ENCODE measurements at regions not wholly inside any gene's neighbourhood (a gene's known extent, or its start where the extent isn't known, plus 50 kb on each side); places are given as distances from the start of the nearest gene placed in this dataset.

GRCh38 chrX:94942603-94943002 lies 1268.6 kb downstream of the FAM133A start:
- H3K79me1 ChIP-seq (ENCODE audit: low read depth, low read length), result no peaks in the 10 kb centered on the region
- no peak overlapping the region for H2BK15ac ChIP-seq (ENCODE audit: low read length)
- H3K14ac ChIP-seq (ENCODE audit: insufficient read length), result no peak overlapping the region
- TF ChIP-seq CHD1 (IDR thresholded peaks at IDR 0.05; ENCODE audit: low read depth, low read length), result no peak
- no peak for TF ChIP-seq RAD21 (IDR thresholded peaks at IDR 0.05 in 1 of 2, conservative IDR thresholded peaks at IDR 0.05 in 1 of 2; ENCODE audit: low read depth in 2 of 2, low read length in 2 of 2)
- TF ChIP-seq POLR2A (IDR thresholded peaks at IDR 0.05; ENCODE audit: control extremely low read depth in 1 of 2, low read depth in 2 of 2, low read length in 2 of 2), result no peak
- TF ChIP-seq SP2 (IDR thresholded peaks at IDR 0.05; ENCODE audit: low read length), result no peak
- TF ChIP-seq CTBP2 (IDR thresholded peaks at IDR 0.05; ENCODE audit: borderline replicate concordance, insufficient read depth, insufficient read length, low read length), result no peak
- TF ChIP-seq ZNF274 (IDR thresholded peaks at IDR 0.05; ENCODE audit: borderline replicate concordance, extremely low read depth, low read length), result no peak
- TF ChIP-seq BRCA1 (IDR thresholded peaks at IDR 0.05; ENCODE audit: low read depth, low read length), result no peak
- no peak for TF ChIP-seq ASH2L (IDR thresholded peaks at IDR 0.05; ENCODE audit: low read length)
- TF ChIP-seq KDM1A (IDR thresholded peaks at IDR 0.05; ENCODE audit: borderline replicate concordance, low read length), result no peak
- no peak for TF ChIP-seq TEAD4 (IDR thresholded peaks at IDR 0.05; ENCODE audit: low read depth, low read length)
- TF ChIP-seq POU5F1 (IDR thresholded peaks at IDR 0.05; ENCODE audit: low read depth, low read length), result no peak
- TF ChIP-seq HDAC2 (IDR thresholded peaks at IDR 0.05; ENCODE audit: borderline replicate concordance in 1 of 2, low read depth in 2 of 2, low read length in 2 of 2), result no peak
- TF ChIP-seq NANOG (IDR thresholded peaks at IDR 0.05; ENCODE audit: insufficient read depth, low read depth, low read length, poor library complexity, severe bottlenecking), result no peak
- no peak for TF ChIP-seq RXRA (IDR thresholded peaks at IDR 0.05; ENCODE audit: insufficient read depth, low read depth, low read length)
- no peak for TF ChIP-seq SIN3A (conservative IDR thresholded peaks at IDR 0.05 in 1 of 2, IDR thresholded peaks at IDR 0.05 in 1 of 2; ENCODE audit: low read depth in 1 of 2, low read length in 2 of 2)
- POLR2A ChIA-PET (ENCODE audit: partially characterized antibody), result no interaction called here
- no peak overlapping the region for H3K56ac ChIP-seq (replicated peaks; ENCODE audit: insufficient read length, low read depth, low read length)
- FAIRE-seq (no peak), DNase-seq (ENCODE audit: low read depth in 1 of 2, low spot score in 2 of 2) (no peak)
- no peak overlapping the region for H3K9ac ChIP-seq (replicated peaks in 1 of 4; ENCODE audit: extremely low read depth in 1 of 4, low read depth in 3 of 4, low read length in 3 of 4)
- H2AFZ ChIP-seq (ENCODE audit: low read length), result no peak overlapping the region
- no peak overlapping the region for H4K91ac ChIP-seq (replicated peaks; ENCODE audit: insufficient read length, low read length)
- H3K27ac ChIP-seq (ENCODE audit: low read depth, low read length), result no peak overlapping the region
- no peaks in the 10 kb centered on the region for H4K20me1 ChIP-seq (replicated peaks in 1 of 2; ENCODE audit: control insufficient read depth in 1 of 2, insufficient read depth in 2 of 2, low read length in 2 of 2)
- H2BK12ac ChIP-seq (ENCODE audit: low read depth, low read length), result no peak overlapping the region
- H2BK20ac ChIP-seq (ENCODE audit: low read length), result no peak overlapping the region
- H3K23ac ChIP-seq (ENCODE audit: insufficient read length), result no peak overlapping the region
- H2BK120ac ChIP-seq (replicated peaks; ENCODE audit: low read depth, low read length), result no peak overlapping the region
- no peak overlapping the region for H2AK5ac ChIP-seq (ENCODE audit: low read depth, low read length)
- no peak overlapping the region for H2BK5ac ChIP-seq (ENCODE audit: low read depth, low read length)
- H3K4ac ChIP-seq (replicated peaks; ENCODE audit: insufficient read length, low read depth, low read length), result no peak overlapping the region
- H4K8ac ChIP-seq (ENCODE audit: extremely low read depth, insufficient read depth, low read length), result no peak overlapping the region
- H3K4me3 ChIP-seq (ENCODE audit: extremely low read depth in 1 of 4, insufficient read depth in 2 of 4, low read depth in 3 of 4, low read length in 4 of 4), result no peak overlapping the region
- CTCF ChIA-PET (ENCODE audit: partially characterized antibody), result interaction anchor here (0.5 kb wide), 1 partner anchor 983 kb away, joined by 3 read pairs; no protein-coding TSS in a partner anchor
- no peaks in the 10 kb centered on the region for H3K9me3 ChIP-seq (ENCODE audit: insufficient read depth in 2 of 2, low read depth in 1 of 2, low read length in 1 of 2)
- no peaks in the 10 kb centered on the region for H3K27me3 ChIP-seq (replicated peaks in 1 of 4; ENCODE audit: control insufficient read depth in 3 of 4, extremely low read depth in 1 of 4, insufficient read depth in 3 of 4, low read length in 3 of 4)
- 100% methylated on average over 1 of the region's 2 CpGs; no CpG with 5 or more reads in 1 of the 2 experiments for WGBS, 2 experiments (ENCODE audit: extremely low coverage in 1 of 2, insufficient coverage in 1 of 2, insufficient read length in 1 of 2, insufficient replicate concordance in 2 of 2, low coverage in 1 of 2, low lambda C conversion rate in 2 of 2, missing lambda C conversion rate in 1 of 2)
- no peaks in the 10 kb centered on the region for H3K4me1 ChIP-seq (replicated peaks in 1 of 4; ENCODE audit: control insufficient read depth in 3 of 4, insufficient read depth in 4 of 4, low read length in 3 of 4)
- H3K36me3 ChIP-seq (ENCODE audit: control insufficient read depth in 2 of 4, insufficient read depth in 4 of 4, low read length in 3 of 4), result no peaks in the 10 kb centered on the region; a peak in 2 of 8 replicates
- H3K23me2 ChIP-seq (ENCODE audit: low read depth, low read length), result no peaks in the 10 kb centered on the region
- no peak overlapping the region for H3K4me2 ChIP-seq (ENCODE audit: insufficient read depth in 1 of 2, low read depth in 2 of 2, low read length in 2 of 2)
- no peak overlapping the region for H3K18ac ChIP-seq (ENCODE audit: extremely low read depth, low read length)
- H4K5ac ChIP-seq (ENCODE audit: insufficient read length, low read depth, low read length), result no peak overlapping the region
- H3K79me2 ChIP-seq (ENCODE audit: control insufficient read depth in 1 of 2, insufficient read depth in 2 of 2, low read length in 2 of 2), result no peaks in the 10 kb centered on the region

Measured in H1 (cell line).